Neural progenitor cell (in vitro differentiated cells): ENCODE measurements at regions not wholly inside any gene's neighbourhood (a gene's known extent, or its start where the extent isn't known, plus 50 kb on each side); places are given as distances from the start of the nearest gene placed in this dataset.

ENCODE experiments used
- DNase-seq: peaks from one replicate; pipeline ENCODE4 v3.0.0-alpha.2; 2016; ENCODE audit warnings: low spot score
- H2AFZ ChIP-seq: fragments of 200-600 bp; sonication (generic); replicated peaks from 2 replicates; pipeline ENCODE4 v1.6.1; 2016; ENCODE audit warnings: antibody characterized with exemption
- H3F3A ChIP-seq: fragments of 200-600 bp; sonication (generic); 2 replicates; pipeline ENCODE4 v1.6.1; 2016; ENCODE audit warnings: antibody characterized with exemption, low read depth
- H3K27ac ChIP-seq: fragments of 200-600 bp; sonication (generic); 2 replicates; pipeline ENCODE4 v1.5.1; 2016; ENCODE audit warnings: mild to moderate bottlenecking
- H3K27me3 ChIP-seq: fragments of 200-600 bp; sonication (generic); 2 replicates; pipeline ENCODE4 v1.6.1; 2016; ENCODE audit warnings: mild to moderate bottlenecking, moderate library complexity
- H3K36me3 ChIP-seq: fragments of 200-600 bp; sonication (generic); 2 replicates; pipeline ENCODE4 v1.5.1; 2016
- H3K4me1 ChIP-seq: fragments of 200-600 bp; sonication (generic); 2 replicates; pipeline ENCODE4 v1.6.1; 2016; ENCODE audit warnings: mixed run types
- H3K4me2 ChIP-seq: fragments of 200-600 bp; sonication (generic); 2 replicates; pipeline ENCODE4 v1.6.1; 2016
- H3K4me3 ChIP-seq: fragments of 200-600 bp; sonication (generic); 2 replicates; pipeline ENCODE4 v1.5.1; 2016
- H3K79me2 ChIP-seq: fragments of 200-600 bp; sonication (generic); 2 replicates; pipeline ENCODE4 v1.6.1; 2016; ENCODE audit warnings: low read depth
- H3K9ac ChIP-seq: fragments of 200-600 bp; sonication (generic); 2 replicates; pipeline ENCODE4 v1.6.1; 2016
- H3K9me3 ChIP-seq: fragments of 200-600 bp; sonication (generic); 2 replicates; pipeline ENCODE4 v1.5.1; 2016; ENCODE audit warnings: low read depth
- H4K20me1 ChIP-seq: fragments of 200-600 bp; sonication (generic); 2 replicates; pipeline ENCODE4 v1.6.1; 2016; ENCODE audit warnings: low read depth
- H3K27ac Mint-ChIP-seq: 3 replicates; pipeline ENCODE4 v1.8.0; 2021; ENCODE audit warnings: mixed read lengths
- H3K27me3 Mint-ChIP-seq: 2 replicates; pipeline ENCODE4 v1.8.0; 2022; ENCODE audit warnings: low read depth, mild to moderate bottlenecking, inconsistent platforms, moderate library complexity, mixed read lengths; ENCODE audit not compliant: insufficient read depth
- H3K36me3 Mint-ChIP-seq: 3 replicates; pipeline ENCODE4 v1.8.0; 2021; ENCODE audit warnings: mixed read lengths
- H3K4me1 Mint-ChIP-seq: 3 replicates; pipeline ENCODE4 v1.8.0; 2021; ENCODE audit warnings: mixed read lengths
- H3K4me3 Mint-ChIP-seq: 3 replicates; pipeline ENCODE4 v1.8.0; 2021; ENCODE audit warnings: mild to moderate bottlenecking, moderate library complexity, mixed read lengths
- H3K9me3 Mint-ChIP-seq: 3 replicates; pipeline ENCODE4 v1.8.0; 2020; ENCODE audit warnings: mixed read lengths
- EZH2 ChIP-seq: fragments of 200-600 bp; sonication (generic); IDR thresholded peaks from 2 replicates; pipeline ENCODE4 v1.6.1; 2017; ENCODE audit warnings: antibody characterized with exemption, mild to moderate bottlenecking, moderate library complexity
- EZH2phosphoT487 ChIP-seq: fragments of 200-600 bp; sonication (generic); IDR thresholded peaks from 2 replicates; pipeline ENCODE4 v1.6.1; 2017; ENCODE audit warnings: antibody characterized with exemption
- TF ChIP-seq, protein P1 (sequence below): fragments of 200-600 bp; sonication (generic); IDR thresholded peaks from 2 replicates; pipeline ENCODE4 v1.5.1; 2017; ENCODE audit warnings: antibody characterized with exemption, mild to moderate bottlenecking

DNA sequence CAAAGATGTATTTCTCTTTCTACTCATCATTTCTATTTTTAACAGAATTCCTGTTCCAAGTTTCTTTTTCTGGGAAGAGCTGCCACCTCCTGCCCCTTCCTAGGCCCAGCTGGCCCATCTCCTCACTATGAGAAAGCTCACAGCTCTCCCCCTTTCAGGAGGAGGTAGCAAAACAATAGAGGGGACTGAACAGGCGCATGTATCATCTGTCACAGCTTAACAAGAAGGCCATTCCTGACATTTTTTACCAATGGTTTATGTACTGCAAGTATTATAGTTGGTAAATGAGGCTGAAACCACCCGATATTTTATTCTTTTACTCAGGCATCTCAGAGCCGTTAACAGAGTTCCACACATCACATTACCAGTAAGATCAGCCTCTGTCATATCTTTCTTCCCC lies 103.7 kb upstream of the MTHFD1L start:
- Mint-ChIP-seq H3K4me3 (no peak overlapping the region), H3K27me3 (peaks cover 10% of the 10 kb centered on the region), H3K36me3 (peaks cover 23% of the 10 kb centered on the region), H3K4me1 (peaks cover 65% of the 10 kb centered on the region), H3K27ac (peak overlapping the region; percentile 96), H3K9me3 (peaks cover 3% of the 10 kb centered on the region)
- peaks cover 11% of the 10 kb centered on the region for H3F3A ChIP-seq
- no peaks in the 10 kb centered on the region for H3K79me2 ChIP-seq
- peak overlapping the region; percentile 77 for H3K27ac ChIP-seq
- H3K4me3 ChIP-seq, result no peak overlapping the region
- H3K4me2 ChIP-seq, result peak overlapping the region; percentile 1
- no peaks in the 10 kb centered on the region for H3K9me3 ChIP-seq
- H2AFZ ChIP-seq, result no peak overlapping the region
- peak; percentile 65 for DNase-seq
- TF ChIP-seq EZH2 (no peak), EZH2phosphoT487 (no peak)
- TF ChIP-seq, protein P1, sequence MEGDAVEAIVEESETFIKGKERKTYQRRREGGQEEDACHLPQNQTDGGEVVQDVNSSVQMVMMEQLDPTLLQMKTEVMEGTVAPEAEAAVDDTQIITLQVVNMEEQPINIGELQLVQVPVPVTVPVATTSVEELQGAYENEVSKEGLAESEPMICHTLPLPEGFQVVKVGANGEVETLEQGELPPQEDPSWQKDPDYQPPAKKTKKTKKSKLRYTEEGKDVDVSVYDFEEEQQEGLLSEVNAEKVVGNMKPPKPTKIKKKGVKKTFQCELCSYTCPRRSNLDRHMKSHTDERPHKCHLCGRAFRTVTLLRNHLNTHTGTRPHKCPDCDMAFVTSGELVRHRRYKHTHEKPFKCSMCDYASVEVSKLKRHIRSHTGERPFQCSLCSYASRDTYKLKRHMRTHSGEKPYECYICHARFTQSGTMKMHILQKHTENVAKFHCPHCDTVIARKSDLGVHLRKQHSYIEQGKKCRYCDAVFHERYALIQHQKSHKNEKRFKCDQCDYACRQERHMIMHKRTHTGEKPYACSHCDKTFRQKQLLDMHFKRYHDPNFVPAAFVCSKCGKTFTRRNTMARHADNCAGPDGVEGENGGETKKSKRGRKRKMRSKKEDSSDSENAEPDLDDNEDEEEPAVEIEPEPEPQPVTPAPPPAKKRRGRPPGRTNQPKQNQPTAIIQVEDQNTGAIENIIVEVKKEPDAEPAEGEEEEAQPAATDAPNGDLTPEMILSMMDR, result no peak
- H3K36me3 ChIP-seq, result no peaks in the 10 kb centered on the region
- no peaks in the 10 kb centered on the region for H3K27me3 ChIP-seq
- peaks cover 23% of the 10 kb centered on the region for H3K4me1 ChIP-seq
- H3K9ac ChIP-seq, result no peak overlapping the region
- no peaks in the 10 kb centered on the region for H4K20me1 ChIP-seq

DNA sequence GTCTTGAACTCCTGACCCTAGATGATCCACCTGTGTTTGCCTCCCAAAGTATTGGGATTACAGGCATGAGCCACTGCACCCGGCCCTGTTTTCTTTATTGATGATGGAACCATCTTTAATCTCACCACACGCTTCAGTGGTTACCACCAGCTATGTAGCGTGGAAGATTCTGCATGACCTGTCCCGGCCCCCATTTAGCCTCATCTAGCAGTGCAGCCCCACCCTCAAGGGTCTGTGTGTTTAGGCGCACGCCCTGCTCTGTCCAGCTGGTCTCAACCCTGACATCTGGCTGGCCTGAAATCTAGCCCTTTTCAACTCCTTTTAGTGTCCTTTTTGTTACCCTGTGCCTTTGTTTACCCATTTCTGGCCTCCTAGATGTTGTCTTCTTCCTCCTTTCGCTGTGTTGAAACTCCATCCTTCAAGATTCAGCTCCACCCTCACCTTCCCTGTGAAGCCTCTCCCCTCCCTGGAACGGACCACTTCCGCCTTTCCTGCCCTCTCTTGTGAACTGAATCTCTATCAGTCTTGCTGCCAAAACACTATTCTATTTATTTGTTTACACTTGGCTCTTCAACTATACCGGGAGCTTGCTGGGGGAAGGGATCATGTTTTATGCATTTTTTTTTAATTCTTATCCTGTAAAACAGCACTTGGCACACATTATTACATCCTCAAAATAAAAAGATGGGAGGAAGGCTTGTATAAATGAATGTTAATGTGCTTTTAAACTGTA lies 101.0 kb upstream of the MTHFD1L start:
- H2AFZ ChIP-seq, result no peak overlapping the region
- Mint-ChIP-seq H3K9me3 (no peaks in the 10 kb centered on the region), H3K36me3 (peaks cover 16% of the 10 kb centered on the region), H3K27me3 (peaks cover 7% of the 10 kb centered on the region), H3K4me3 (no peak overlapping the region), H3K4me1 (peaks cover 76% of the 10 kb centered on the region), H3K27ac (peak overlapping the region; percentile 79)
- peaks cover 21% of the 10 kb centered on the region for H3F3A ChIP-seq
- no peaks in the 10 kb centered on the region for H3K9me3 ChIP-seq
- H3K79me2 ChIP-seq, result no peaks in the 10 kb centered on the region
- no peak overlapping the region for H3K4me2 ChIP-seq
- no peak for TF ChIP-seq EZH2phosphoT487
- H3K27ac ChIP-seq, result no peak overlapping the region
- DNase-seq, result no peak
- H4K20me1 ChIP-seq, result no peaks in the 10 kb centered on the region
- no peak overlapping the region for H3K9ac ChIP-seq
- peaks cover 42% of the 10 kb centered on the region for H3K4me1 ChIP-seq
- H3K36me3 ChIP-seq, result no peaks in the 10 kb centered on the region
- no peaks in the 10 kb centered on the region for H3K27me3 ChIP-seq
- H3K4me3 ChIP-seq, result no peak overlapping the region

DNA sequence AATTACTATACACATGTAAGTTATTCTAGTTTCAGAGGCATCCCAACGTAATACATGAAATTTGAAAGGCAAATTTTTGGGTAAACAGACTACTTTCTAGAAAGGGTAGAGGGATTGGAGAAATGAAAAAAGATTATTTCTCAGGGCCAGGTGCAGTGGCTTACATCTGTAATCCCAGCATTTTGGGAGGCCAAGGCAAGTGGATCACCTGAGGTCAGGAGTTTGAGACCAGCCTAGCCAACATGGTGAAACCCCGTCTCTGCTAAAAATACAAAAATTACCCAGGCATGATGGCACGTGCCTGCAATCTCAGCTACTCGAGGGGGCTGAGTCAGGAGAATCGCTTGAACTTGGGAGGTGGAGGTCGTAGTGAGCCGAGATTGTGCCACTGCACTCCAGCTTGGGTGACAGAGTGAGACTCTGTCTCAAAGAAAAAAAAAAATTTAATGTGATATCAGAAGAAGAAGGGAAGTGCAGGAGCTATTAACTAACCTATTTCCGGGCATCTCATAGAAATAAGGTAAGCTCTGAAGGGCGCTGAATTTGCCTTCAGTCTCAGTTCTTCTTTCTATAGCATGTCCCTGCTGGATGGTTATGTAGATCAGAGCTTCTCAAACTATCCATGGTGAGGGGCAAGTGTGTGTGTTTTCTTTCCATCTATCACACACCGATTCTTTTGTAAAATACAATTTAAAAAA lies 100.3 kb upstream of the MTHFD1L start:
- Mint-ChIP-seq H3K27ac (peak overlapping the region; percentile 53), H3K4me3 (no peak overlapping the region), H3K27me3 (peaks cover 7% of the 10 kb centered on the region), H3K9me3 (peaks cover 2% of the 10 kb centered on the region), H3K36me3 (peaks cover 22% of the 10 kb centered on the region), H3K4me1 (peaks cover 73% of the 10 kb centered on the region)
- Histone ChIP-seq H3F3A (peaks cover 21% of the 10 kb centered on the region), H3K27me3 (no peaks in the 10 kb centered on the region), H3K4me3 (no peak overlapping the region), H3K4me2 (no peak overlapping the region), H3K9ac (no peak overlapping the region), H4K20me1 (no peaks in the 10 kb centered on the region), H3K9me3 (no peaks in the 10 kb centered on the region), H3K36me3 (no peaks in the 10 kb centered on the region), H3K4me1 (peaks cover 42% of the 10 kb centered on the region), H3K27ac (peak overlapping the region; percentile 44), H2AFZ (no peak overlapping the region), H3K79me2 (no peaks in the 10 kb centered on the region)
- TF ChIP-seq, protein P1, result no peak
- TF ChIP-seq EZH2phosphoT487 (no peak), EZH2 (no peak)
- no peak for DNase-seq
